ENCODE measurements at regions not wholly inside any gene's neighbourhood (a gene's known extent, or its start where the extent isn't known, plus 50 kb on each side); places are given as distances from the start of the nearest gene placed in this dataset.
"Not testable (repeated sequence)": the region's sequence is repeated elsewhere in the genome, so short reads cannot be mapped to it uniquely, and the experiment has no call there.

GRCh38 chr6:84587202-84587940 is 177.0 kb downstream of the TBX18 start:
- H3K9me3 ChIP-seq (ENCODE audit: control insufficient read depth in 2 of 2, insufficient read depth in 1 of 2, low read length in 1 of 2); H3K4me1 ChIP-seq (ENCODE audit: control insufficient read depth in 2 of 2, insufficient read depth in 2 of 2, low read length in 2 of 2); DNase-seq (ENCODE audit: low read depth in 6 of 9, low spot score in 9 of 9); H3K27ac ChIP-seq (ENCODE audit: low read depth in 1 of 2, low read length in 1 of 2); H3K36me3 ChIP-seq (ENCODE audit: control insufficient read depth in 2 of 2, insufficient read depth in 2 of 2, low read length in 1 of 2); H3K27me3 ChIP-seq (ENCODE audit: control insufficient read depth in 2 of 2, insufficient read depth in 1 of 2, low read length in 1 of 2); H3K4me3 ChIP-seq (ENCODE audit: low read length in 2 of 2): not testable (repeated sequence)
- WGBS: 96% methylated on average over 28 of the region's 28 CpGs

- H3K36me3 ChIP-seq (ENCODE audit: control insufficient read depth in 2 of 2, insufficient read depth in 2 of 2, low read length in 1 of 2): no peaks in the 10 kb centered on the region
- no peak for DNase-seq (ENCODE audit: low read depth in 6 of 9, low spot score in 9 of 9)
- H3K27me3 ChIP-seq (ENCODE audit: control insufficient read depth in 2 of 2, insufficient read depth in 1 of 2, low read length in 1 of 2): no peaks in the 10 kb centered on the region
- 66% methylated on average over 5 of the region's 5 CpGs for WGBS
- H3K27ac ChIP-seq (ENCODE audit: low read depth in 1 of 2, low read length in 1 of 2): no peak overlapping the region
- no peak overlapping the region for H3K4me3 ChIP-seq (ENCODE audit: low read length in 2 of 2)
- peaks cover 0 to 6% of the 10 kb centered on the region in 2 donors for H3K9me3 ChIP-seq (ENCODE audit: control insufficient read depth in 2 of 2, insufficient read depth in 1 of 2, low read length in 1 of 2)
- no peaks in the 10 kb centered on the region for H3K4me1 ChIP-seq (ENCODE audit: control insufficient read depth in 2 of 2, insufficient read depth in 2 of 2, low read length in 2 of 2)
These were observed 180.6 kb downstream of the TBX18 start for GRCh38 chr6:84583784-84584183.

- no peak for DNase-seq (ENCODE audit: low read depth in 6 of 9, low spot score in 9 of 9)
- Histone ChIP-seq H3K4me1 (ENCODE audit: control insufficient read depth in 2 of 2, insufficient read depth in 2 of 2, low read length in 2 of 2) (no peaks in the 10 kb centered on the region), H3K27ac (ENCODE audit: low read depth in 1 of 2, low read length in 1 of 2) (no peak overlapping the region), H3K36me3 (ENCODE audit: control insufficient read depth in 2 of 2, insufficient read depth in 2 of 2, low read length in 1 of 2) (no peaks in the 10 kb centered on the region), H3K9me3 (ENCODE audit: control insufficient read depth in 2 of 2, insufficient read depth in 1 of 2, low read length in 1 of 2) (peaks cover 0 to 6% of the 10 kb centered on the region in 2 donors), H3K27me3 (ENCODE audit: control insufficient read depth in 2 of 2, insufficient read depth in 1 of 2, low read length in 1 of 2) (no peaks in the 10 kb centered on the region), H3K4me3 (ENCODE audit: low read length in 2 of 2) (no peak overlapping the region)
- 93% methylated on average over 2 of the region's 2 CpGs for WGBS
These were observed 181.4 kb downstream of the TBX18 start for GRCh38 chr6:84582997-84583396.

GRCh38 chr6:84581494-84582259 is 182.7 kb downstream of the TBX18 start:
- WGBS: 76% methylated on average over 4 of the region's 4 CpGs

GRCh38 chr6:84579404-84579803 is 185.0 kb downstream of the TBX18 start:
- H3K36me3 ChIP-seq (ENCODE audit: control insufficient read depth in 2 of 2, insufficient read depth in 2 of 2, low read length in 1 of 2): no peaks in the 10 kb centered on the region
- WGBS: 0% methylated on average over 1 of the region's 1 CpG

More at GRCh38 chr6:84581494-84582259, 182.7 kb downstream of the TBX18 start:
- H3K36me3 ChIP-seq (ENCODE audit: control insufficient read depth in 2 of 2, insufficient read depth in 2 of 2, low read length in 1 of 2): no peaks in the 10 kb centered on the region
- H3K27me3 ChIP-seq (ENCODE audit: control insufficient read depth in 2 of 2, insufficient read depth in 1 of 2, low read length in 1 of 2): no peaks in the 10 kb centered on the region
- H3K27ac ChIP-seq (ENCODE audit: low read depth in 1 of 2, low read length in 1 of 2): no peak overlapping the region
- no peak overlapping the region for H3K4me3 ChIP-seq (ENCODE audit: low read length in 2 of 2)
- H3K9me3 ChIP-seq (ENCODE audit: control insufficient read depth in 2 of 2, insufficient read depth in 1 of 2, low read length in 1 of 2): no peaks in the 10 kb centered on the region
- DNase-seq (ENCODE audit: low read depth in 6 of 9, low spot score in 9 of 9): peak in 1 of 9 donors; percentile 28
- no peaks in the 10 kb centered on the region for H3K4me1 ChIP-seq (ENCODE audit: control insufficient read depth in 2 of 2, insufficient read depth in 2 of 2, low read length in 2 of 2)

GRCh38 chr6:84576029-84576428 is 188.4 kb downstream of the TBX18 start:
- Histone ChIP-seq H3K27me3 (ENCODE audit: control insufficient read depth in 2 of 2, insufficient read depth in 1 of 2, low read length in 1 of 2) (no peaks in the 10 kb centered on the region), H3K4me1 (ENCODE audit: control insufficient read depth in 2 of 2, insufficient read depth in 2 of 2, low read length in 2 of 2) (no peaks in the 10 kb centered on the region), H3K36me3 (ENCODE audit: control insufficient read depth in 2 of 2, insufficient read depth in 2 of 2, low read length in 1 of 2) (no peaks in the 10 kb centered on the region), H3K9me3 (ENCODE audit: control insufficient read depth in 2 of 2, insufficient read depth in 1 of 2, low read length in 1 of 2) (no peaks in the 10 kb centered on the region), H3K27ac (ENCODE audit: low read depth in 1 of 2, low read length in 1 of 2) (no peak overlapping the region), H3K4me3 (ENCODE audit: low read length in 2 of 2) (no peak overlapping the region)
- DNase-seq (ENCODE audit: low read depth in 6 of 9, low spot score in 9 of 9): no peak

More at GRCh38 chr6:84579404-84579803, 185.0 kb downstream of the TBX18 start:
- H3K4me1 ChIP-seq (ENCODE audit: control insufficient read depth in 2 of 2, insufficient read depth in 2 of 2, low read length in 2 of 2): no peaks in the 10 kb centered on the region
- DNase-seq (ENCODE audit: low read depth in 6 of 9, low spot score in 9 of 9): no peak
- H3K27ac ChIP-seq (ENCODE audit: low read depth in 1 of 2, low read length in 1 of 2): no peak overlapping the region
- no peaks in the 10 kb centered on the region for H3K9me3 ChIP-seq (ENCODE audit: control insufficient read depth in 2 of 2, insufficient read depth in 1 of 2, low read length in 1 of 2)
- H3K27me3 ChIP-seq (ENCODE audit: control insufficient read depth in 2 of 2, insufficient read depth in 1 of 2, low read length in 1 of 2): no peaks in the 10 kb centered on the region
- H3K4me3 ChIP-seq (ENCODE audit: low read length in 2 of 2): no peak overlapping the region

GRCh38 chr6:84575264-84575663 is 189.1 kb downstream of the TBX18 start:
- WGBS: 13% methylated on average over 1 of the region's 1 CpG
- no peaks in the 10 kb centered on the region for H3K4me1 ChIP-seq (ENCODE audit: control insufficient read depth in 2 of 2, insufficient read depth in 2 of 2, low read length in 2 of 2)
- no peak overlapping the region for H3K4me3 ChIP-seq (ENCODE audit: low read length in 2 of 2)
- H3K27ac ChIP-seq (ENCODE audit: low read depth in 1 of 2, low read length in 1 of 2): no peak overlapping the region
- no peak for DNase-seq (ENCODE audit: low read depth in 6 of 9, low spot score in 9 of 9)
- H3K36me3 ChIP-seq (ENCODE audit: control insufficient read depth in 2 of 2, insufficient read depth in 2 of 2, low read length in 1 of 2): no peaks in the 10 kb centered on the region
- H3K27me3 ChIP-seq (ENCODE audit: control insufficient read depth in 2 of 2, insufficient read depth in 1 of 2, low read length in 1 of 2): no peaks in the 10 kb centered on the region
- no peaks in the 10 kb centered on the region for H3K9me3 ChIP-seq (ENCODE audit: control insufficient read depth in 2 of 2, insufficient read depth in 1 of 2, low read length in 1 of 2)

GRCh38 chr6:84569882-84570281 is 194.5 kb downstream of the TBX18 start:
- Histone ChIP-seq H3K36me3 (ENCODE audit: control insufficient read depth in 2 of 2, insufficient read depth in 2 of 2, low read length in 1 of 2) (no peaks in the 10 kb centered on the region), H3K27ac (ENCODE audit: low read depth in 1 of 2, low read length in 1 of 2) (no peak overlapping the region), H3K4me3 (ENCODE audit: low read length in 2 of 2) (no peak overlapping the region), H3K27me3 (ENCODE audit: control insufficient read depth in 2 of 2, insufficient read depth in 1 of 2, low read length in 1 of 2) (no peaks in the 10 kb centered on the region), H3K4me1 (ENCODE audit: control insufficient read depth in 2 of 2, insufficient read depth in 2 of 2, low read length in 2 of 2) (no peaks in the 10 kb centered on the region), H3K9me3 (ENCODE audit: control insufficient read depth in 2 of 2, insufficient read depth in 1 of 2, low read length in 1 of 2) (no peaks in the 10 kb centered on the region)
- no peak for DNase-seq (ENCODE audit: low read depth in 6 of 9, low spot score in 9 of 9)

- no peaks in the 10 kb centered on the region for H3K9me3 ChIP-seq (ENCODE audit: control insufficient read depth in 2 of 2, insufficient read depth in 1 of 2, low read length in 1 of 2)
- no peak for DNase-seq (ENCODE audit: low read depth in 6 of 9, low spot score in 9 of 9)
- H3K27me3 ChIP-seq (ENCODE audit: control insufficient read depth in 2 of 2, insufficient read depth in 1 of 2, low read length in 1 of 2): no peaks in the 10 kb centered on the region
- no peaks in the 10 kb centered on the region for H3K4me1 ChIP-seq (ENCODE audit: control insufficient read depth in 2 of 2, insufficient read depth in 2 of 2, low read length in 2 of 2)
- H3K36me3 ChIP-seq (ENCODE audit: control insufficient read depth in 2 of 2, insufficient read depth in 2 of 2, low read length in 1 of 2): no peaks in the 10 kb centered on the region
- H3K27ac ChIP-seq (ENCODE audit: low read depth in 1 of 2, low read length in 1 of 2): no peak overlapping the region
- H3K4me3 ChIP-seq (ENCODE audit: low read length in 2 of 2): no peak overlapping the region
These were observed 195.4 kb downstream of the TBX18 start for GRCh38 chr6:84568971-84569370.
